Neutrophil (primary cell): ENCODE measurements at regions not wholly inside any gene's neighbourhood (a gene's known extent, or its start where the extent isn't known, plus 50 kb on each side); places are given as distances from the start of the nearest gene placed in this dataset.

Experiments
- H3K27ac ChIP-seq: fragments of 200-600 bp; sonication (generic); 2 replicates; pipeline ENCODE4 v1.5.1; 2016; ENCODE audit warnings: mild to moderate bottlenecking, moderate library complexity
- H3K27me3 ChIP-seq: fragments of 200-600 bp; sonication (generic); 2 replicates; pipeline ENCODE4 v1.6.0; 2016; ENCODE audit warnings: mild to moderate bottlenecking
- H3K36me3 ChIP-seq: fragments of 200-600 bp; sonication (generic); 2 replicates; pipeline ENCODE4 v1.5.1; 2017
- H3K4me1 ChIP-seq, 2 experiments: fragments of 200-600 bp in 1 of 2; sonication (generic) in 1 of 2; 1 replicate in 1 of 2; 2 replicates in 1 of 2; pipeline versions ENCODE4 v1.5.1 to v1.6.1; 2013 to 2016; ENCODE audit warnings: low read depth in 1 of 2, low read length in 1 of 2, mild to moderate bottlenecking in 1 of 2, moderate library complexity in 1 of 2; ENCODE audit not compliant: control insufficient read depth in 1 of 2, insufficient read depth in 1 of 2
- H3K4me3 ChIP-seq, 2 experiments: fragments of 200-600 bp in 1 of 2; sonication (generic) in 1 of 2; 1 replicate in 1 of 2; 2 replicates in 1 of 2; pipeline ENCODE4 v1.5.1; 2013 to 2016; ENCODE audit warnings: low read depth in 1 of 2, low read length in 1 of 2, mild to moderate bottlenecking in 1 of 2, moderate library complexity in 1 of 2
- H3K9me3 ChIP-seq: fragments of 200-600 bp; sonication (generic); 2 replicates; pipeline ENCODE4 v1.5.1; 2016
- TF ChIP-seq, protein P1 (sequence below): fragments of 200-600 bp; sonication (generic); IDR thresholded peaks from 2 replicates; pipeline ENCODE4 v1.5.1; 2016; ENCODE audit warnings: antibody characterized with exemption

GRCh38 chr21:28669971-28670653 lies 322.6 kb downstream of the LTN1 start:
- no peaks in the 10 kb centered on the region for H3K4me1 ChIP-seq
- no peak overlapping the region for H3K27ac ChIP-seq
- H3K36me3 ChIP-seq, result no peaks in the 10 kb centered on the region
- TF ChIP-seq, protein P1, sequence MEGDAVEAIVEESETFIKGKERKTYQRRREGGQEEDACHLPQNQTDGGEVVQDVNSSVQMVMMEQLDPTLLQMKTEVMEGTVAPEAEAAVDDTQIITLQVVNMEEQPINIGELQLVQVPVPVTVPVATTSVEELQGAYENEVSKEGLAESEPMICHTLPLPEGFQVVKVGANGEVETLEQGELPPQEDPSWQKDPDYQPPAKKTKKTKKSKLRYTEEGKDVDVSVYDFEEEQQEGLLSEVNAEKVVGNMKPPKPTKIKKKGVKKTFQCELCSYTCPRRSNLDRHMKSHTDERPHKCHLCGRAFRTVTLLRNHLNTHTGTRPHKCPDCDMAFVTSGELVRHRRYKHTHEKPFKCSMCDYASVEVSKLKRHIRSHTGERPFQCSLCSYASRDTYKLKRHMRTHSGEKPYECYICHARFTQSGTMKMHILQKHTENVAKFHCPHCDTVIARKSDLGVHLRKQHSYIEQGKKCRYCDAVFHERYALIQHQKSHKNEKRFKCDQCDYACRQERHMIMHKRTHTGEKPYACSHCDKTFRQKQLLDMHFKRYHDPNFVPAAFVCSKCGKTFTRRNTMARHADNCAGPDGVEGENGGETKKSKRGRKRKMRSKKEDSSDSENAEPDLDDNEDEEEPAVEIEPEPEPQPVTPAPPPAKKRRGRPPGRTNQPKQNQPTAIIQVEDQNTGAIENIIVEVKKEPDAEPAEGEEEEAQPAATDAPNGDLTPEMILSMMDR, result no peak
- no peaks in the 10 kb centered on the region for H3K27me3 ChIP-seq
- no peak overlapping the region for H3K4me3 ChIP-seq
- no peaks in the 10 kb centered on the region for H3K9me3 ChIP-seq

DNA sequence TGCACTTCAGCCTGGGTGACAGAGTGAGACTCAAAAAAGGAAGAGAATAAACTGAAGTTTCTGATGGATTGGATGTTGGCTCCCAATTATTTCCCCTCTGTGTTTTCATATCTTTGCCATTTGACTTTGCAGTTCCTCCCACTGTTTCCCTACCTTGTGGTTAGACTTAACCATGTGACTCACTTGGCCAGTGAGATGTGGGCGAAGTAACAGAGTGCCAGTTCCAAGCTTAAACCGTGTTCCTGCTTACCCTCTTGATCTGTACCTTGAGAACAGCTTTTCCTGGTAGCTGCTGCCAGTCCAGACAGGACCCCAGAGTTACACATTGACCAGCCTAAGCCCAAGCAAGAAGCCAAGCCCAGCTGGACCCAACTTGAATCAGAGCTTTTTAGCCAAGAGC lies 323.4 kb downstream of the LTN1 start:
- TF ChIP-seq, protein P1, result no peak
- H3K9me3 ChIP-seq, result no peaks in the 10 kb centered on the region
- H3K27me3 ChIP-seq, result no peaks in the 10 kb centered on the region
- no peak overlapping the region for H3K27ac ChIP-seq
- H3K4me1 ChIP-seq, result no peaks in the 10 kb centered on the region
- H3K4me3 ChIP-seq, result no peak overlapping the region
- no peaks in the 10 kb centered on the region for H3K36me3 ChIP-seq

DNA sequence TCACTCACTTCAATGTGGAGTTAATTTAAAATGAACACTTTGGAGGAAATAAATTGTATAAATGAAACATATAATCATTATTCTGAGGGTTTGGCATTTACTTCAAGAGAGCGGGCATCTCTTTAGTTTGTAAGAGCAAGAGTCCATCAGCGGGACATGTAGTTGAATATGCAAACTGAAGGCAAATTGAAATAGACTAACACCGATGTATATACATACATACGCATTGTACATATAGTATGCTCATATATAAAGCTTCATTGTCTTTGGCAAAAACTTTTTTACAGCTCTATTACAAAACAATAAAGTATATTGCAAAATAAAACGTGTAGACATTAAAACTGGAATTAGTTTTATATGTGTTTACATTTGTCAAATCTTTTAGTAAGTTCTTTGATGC lies 328.9 kb downstream of the LTN1 start:
- H3K4me3 ChIP-seq, result no peak overlapping the region
- no peak overlapping the region for H3K27ac ChIP-seq
- no peaks in the 10 kb centered on the region for H3K4me1 ChIP-seq
- H3K9me3 ChIP-seq, result no peaks in the 10 kb centered on the region
- H3K36me3 ChIP-seq, result no peaks in the 10 kb centered on the region
- TF ChIP-seq, protein P1, result no peak
- no peaks in the 10 kb centered on the region for H3K27me3 ChIP-seq

- Histone ChIP-seq H3K36me3 (no peaks in the 10 kb centered on the region), H3K27ac (no peak overlapping the region), H3K9me3 (no peaks in the 10 kb centered on the region), H3K27me3 (no peaks in the 10 kb centered on the region), H3K4me1 (no peaks in the 10 kb centered on the region), H3K4me3 (no peak overlapping the region)
- TF ChIP-seq, protein P1, result no peak
Observed at GRCh38 chr21:28663111-28663693, 329.5 kb downstream of the LTN1 start.

- Histone ChIP-seq H3K27ac (no peak overlapping the region), H3K9me3 (no peaks in the 10 kb centered on the region), H3K36me3 (no peaks in the 10 kb centered on the region), H3K27me3 (no peaks in the 10 kb centered on the region), H3K4me1 (no peaks in the 10 kb centered on the region), H3K4me3 (no peak overlapping the region)
- TF ChIP-seq, protein P1, result no peak
Observed at GRCh38 chr21:28657566-28657965, 335.1 kb downstream of the LTN1 start.
